Loucy (cell line): ENCODE measurements at regions not wholly inside any gene's neighbourhood (a gene's known extent, or its start where the extent isn't known, plus 50 kb on each side); places are given as distances from the start of the nearest gene placed in this dataset.

Source experiments
- H2AFZ ChIP-seq: fragments of 200-600 bp; sonication (generic); 2 replicates; pipeline ENCODE4 v1.6.0; 2016; ENCODE audit warnings: antibody characterized with exemption, mild to moderate bottlenecking, low read length, moderate library complexity
- H3F3A ChIP-seq: fragments of 200-600 bp; 2 replicates; pipeline ENCODE4 v1.6.0; 2016; ENCODE audit warnings: antibody characterized with exemption, low read depth, mild to moderate bottlenecking
- H3K27me3 ChIP-seq: fragments of 200-600 bp; sonication (generic); 2 replicates; pipeline ENCODE4 v1.6.1; 2014; ENCODE audit warnings: low read length, mild to moderate bottlenecking; ENCODE audit not compliant: insufficient read depth, poor library complexity, severe bottlenecking
- H3K36me3 ChIP-seq: fragments of 200-600 bp; sonication (generic); 2 replicates; pipeline ENCODE4 v1.6.1; 2016; ENCODE audit warnings: low read length; ENCODE audit not compliant: insufficient read depth
- H3K4me1 ChIP-seq: fragments of 200-600 bp; sonication (generic); 2 replicates; pipeline ENCODE4 v1.5.1; 2014; ENCODE audit warnings: low read length, mild to moderate bottlenecking; ENCODE audit not compliant: insufficient read depth, poor library complexity, severe bottlenecking
- H3K4me2 ChIP-seq: fragments of 200-600 bp; sonication (generic); 2 replicates; pipeline ENCODE4 v1.6.0; 2014; ENCODE audit warnings: antibody characterized with exemption, low read length, low read depth, mild to moderate bottlenecking; ENCODE audit not compliant: poor library complexity, severe bottlenecking
- H3K4me3 ChIP-seq: fragments of 200-600 bp; sonication (generic); 2 replicates; pipeline ENCODE4 v1.5.1; 2014; ENCODE audit warnings: low read length, mild to moderate bottlenecking, mixed read lengths; ENCODE audit not compliant: poor library complexity, severe bottlenecking
- H3K79me2 ChIP-seq: fragments of 200-600 bp; sonication (generic); 2 replicates; pipeline ENCODE4 v1.6.1; 2014; ENCODE audit warnings: low read length; ENCODE audit not compliant: insufficient read depth
- H3K9ac ChIP-seq: fragments of 200-600 bp; sonication (generic); 2 replicates; pipeline ENCODE4 v1.6.0; 2014; ENCODE audit warnings: mild to moderate bottlenecking, low read depth, low read length, moderate library complexity; ENCODE audit not compliant: poor library complexity, severe bottlenecking
- H3K9me2 ChIP-seq: fragments of 200-600 bp; sonication (generic); replicated peaks from 2 replicates; pipeline ENCODE4 v1.6.1; 2016; ENCODE audit warnings: low read depth, low read length, mixed read lengths
- H3K9me3 ChIP-seq: fragments of 200-600 bp; sonication (generic); 2 replicates; pipeline ENCODE4 v1.6.1; 2014; ENCODE audit warnings: mild to moderate bottlenecking, antibody characterized with exemption, low read length, low read depth; ENCODE audit not compliant: insufficient read depth
- H4K20me1 ChIP-seq: fragments of 200-600 bp; sonication (generic); 2 replicates; pipeline ENCODE4 v1.6.0; 2014; ENCODE audit warnings: antibody characterized with exemption, low read length, mild to moderate bottlenecking; ENCODE audit not compliant: insufficient read depth, poor library complexity, severe bottlenecking
- CTCF ChIP-seq: fragments of 200-600 bp; sonication (generic); conservative IDR thresholded peaks from 2 replicates; pipeline ENCODE4 v1.5.1; 2014; ENCODE audit warnings: mild to moderate bottlenecking, antibody characterized with exemption, low read length
- EZH2phosphoT487 ChIP-seq: fragments of 200-600 bp; IDR thresholded peaks from 2 replicates; pipeline ENCODE4 v1.6.1; 2018; ENCODE audit warnings: antibody characterized with exemption, mild to moderate bottlenecking, moderate library complexity, borderline replicate concordance

GRCh38 chr14:38528582-38528981, 272.7 kb upstream of the CLEC14A start:
- Histone ChIP-seq H3K4me3 (no peak overlapping the region), H3K4me1 (no peaks in the 10 kb centered on the region), H3K9ac (no peak overlapping the region), H4K20me1 (no peaks in the 10 kb centered on the region), H3K9me2 (no peaks in the 10 kb centered on the region), H3K9me3 (no peaks in the 10 kb centered on the region), H3K36me3 (no peaks in the 10 kb centered on the region), H3F3A (no peaks in the 10 kb centered on the region), H3K4me2 (no peak overlapping the region), H3K79me2 (no peaks in the 10 kb centered on the region), H2AFZ (no peak overlapping the region), H3K27me3 (no peaks in the 10 kb centered on the region)
- TF ChIP-seq CTCF: no peak
- no peak for TF ChIP-seq EZH2phosphoT487

- Histone ChIP-seq H3K36me3 (no peaks in the 10 kb centered on the region), H3K9ac (no peak overlapping the region), H2AFZ (no peak overlapping the region), H3K9me3 (no peaks in the 10 kb centered on the region), H3K79me2 (no peaks in the 10 kb centered on the region), H3K9me2 (no peaks in the 10 kb centered on the region), H4K20me1 (no peaks in the 10 kb centered on the region), H3K4me2 (no peak overlapping the region), H3K27me3 (no peaks in the 10 kb centered on the region), H3K4me1 (no peaks in the 10 kb centered on the region), H3F3A (no peaks in the 10 kb centered on the region), H3K4me3 (no peak overlapping the region)
- no peak for TF ChIP-seq CTCF
- TF ChIP-seq EZH2phosphoT487: no peak
Observed at GRCh38 chr14:38527502-38527878, 271.6 kb upstream of the CLEC14A start.

GRCh38 chr14:38526826-38527501, 271.1 kb upstream of the CLEC14A start:
- TF ChIP-seq EZH2phosphoT487: no peak
- no peak for TF ChIP-seq CTCF
- H3K4me2 ChIP-seq: no peak overlapping the region

More at GRCh38 chr14:38526826-38527501, 271.1 kb upstream of the CLEC14A start:
- no peaks in the 10 kb centered on the region for H3K79me2 ChIP-seq
- H3K4me1 ChIP-seq: no peaks in the 10 kb centered on the region
- no peaks in the 10 kb centered on the region for H3K9me3 ChIP-seq
- no peaks in the 10 kb centered on the region for H4K20me1 ChIP-seq
- no peak overlapping the region for H2AFZ ChIP-seq
- no peaks in the 10 kb centered on the region for H3K27me3 ChIP-seq
- H3K4me3 ChIP-seq: no peak overlapping the region
- no peaks in the 10 kb centered on the region for H3F3A ChIP-seq
- no peaks in the 10 kb centered on the region for H3K9me2 ChIP-seq
- no peaks in the 10 kb centered on the region for H3K36me3 ChIP-seq
- no peak overlapping the region for H3K9ac ChIP-seq
